A673 (cell line): ENCODE measurements at regions not wholly inside any gene's neighbourhood (a gene's known extent, or its start where the extent isn't known, plus 50 kb on each side); places are given as distances from the start of the nearest gene placed in this dataset.

Experiments
- EZH2 ChIP-seq: fragments of 200-600 bp; sonication (generic); IDR thresholded peaks from 2 replicates; pipeline ENCODE4 v1.6.1; 2017; ENCODE audit warnings: borderline replicate concordance, low read depth, mild to moderate bottlenecking, mixed read lengths, antibody characterized with exemption, low read length; ENCODE audit not compliant: poor library complexity, severe bottlenecking
- TF ChIP-seq, protein P1 (sequence below): fragments of 300-800, 200-600 bp; sonication (generic); conservative IDR thresholded peaks from 2 replicates; pipeline ENCODE4 v1.5.1; 2017; ENCODE audit warnings: low read depth, mild to moderate bottlenecking, antibody characterized with exemption, low read length, moderate library complexity, mixed read lengths

DNA sequence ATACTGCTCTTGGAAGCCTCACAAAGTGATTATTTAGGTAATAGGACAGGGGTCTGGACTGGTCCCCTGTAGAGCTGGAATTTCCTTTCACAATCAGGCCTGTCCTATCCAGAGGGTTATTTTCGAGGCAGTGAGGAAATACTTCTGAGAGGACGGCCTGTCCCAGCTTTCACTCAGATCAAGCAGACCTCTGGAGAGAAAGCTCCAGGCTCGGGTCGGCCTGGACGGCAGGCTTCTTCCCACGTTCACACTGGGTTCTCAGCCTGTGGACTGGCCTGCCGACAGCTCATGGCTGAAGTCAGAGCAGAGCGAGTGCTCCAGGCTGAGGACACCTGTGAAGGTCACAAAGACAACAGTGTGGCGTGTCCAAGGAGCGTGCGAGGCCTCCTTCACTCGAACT lies 405.3 kb downstream of the VPS13C start:
- TF ChIP-seq, protein P1, sequence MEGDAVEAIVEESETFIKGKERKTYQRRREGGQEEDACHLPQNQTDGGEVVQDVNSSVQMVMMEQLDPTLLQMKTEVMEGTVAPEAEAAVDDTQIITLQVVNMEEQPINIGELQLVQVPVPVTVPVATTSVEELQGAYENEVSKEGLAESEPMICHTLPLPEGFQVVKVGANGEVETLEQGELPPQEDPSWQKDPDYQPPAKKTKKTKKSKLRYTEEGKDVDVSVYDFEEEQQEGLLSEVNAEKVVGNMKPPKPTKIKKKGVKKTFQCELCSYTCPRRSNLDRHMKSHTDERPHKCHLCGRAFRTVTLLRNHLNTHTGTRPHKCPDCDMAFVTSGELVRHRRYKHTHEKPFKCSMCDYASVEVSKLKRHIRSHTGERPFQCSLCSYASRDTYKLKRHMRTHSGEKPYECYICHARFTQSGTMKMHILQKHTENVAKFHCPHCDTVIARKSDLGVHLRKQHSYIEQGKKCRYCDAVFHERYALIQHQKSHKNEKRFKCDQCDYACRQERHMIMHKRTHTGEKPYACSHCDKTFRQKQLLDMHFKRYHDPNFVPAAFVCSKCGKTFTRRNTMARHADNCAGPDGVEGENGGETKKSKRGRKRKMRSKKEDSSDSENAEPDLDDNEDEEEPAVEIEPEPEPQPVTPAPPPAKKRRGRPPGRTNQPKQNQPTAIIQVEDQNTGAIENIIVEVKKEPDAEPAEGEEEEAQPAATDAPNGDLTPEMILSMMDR: no peak
- TF ChIP-seq EZH2: no peak
